SK-N-SH treated with all-trans-retinoic acid at 6 μM for 48 hours (cell line): ENCODE measurements at regions not wholly inside any gene's neighbourhood (a gene's known extent, or its start where the extent isn't known, plus 50 kb on each side); places are given as distances from the start of the nearest gene placed in this dataset.

Source experiments
- ATAC-seq: fragments of 200-7000 bp; cut with Tn5 transposase; 3 replicates; pipeline ENCODE4 v1.9.1; 2020; ENCODE audit warnings: mild to moderate bottlenecking, moderate library complexity
- ARNTL ChIP-seq: fragments of 450-650 bp; formaldehyde crosslinking; IDR thresholded peaks from 2 replicates; pipeline ENCODE4 v1.5.0; 2020; ENCODE audit warnings: low read depth, mild to moderate bottlenecking, moderate library complexity, borderline replicate concordance
- BACH2 ChIP-seq: fragments of 250-450 bp; sonication (Bioruptor Pico); IDR thresholded peaks from 2 replicates; pipeline ENCODE4 v1.9.0; 2021; ENCODE audit warnings: mild to moderate bottlenecking, borderline replicate concordance
- CSDC2 ChIP-seq: fragments of 250-450 bp; sonication (Bioruptor Pico); IDR thresholded peaks from 2 replicates; pipeline ENCODE4 v1.5.0; 2020; ENCODE audit warnings: mild to moderate bottlenecking, moderate library complexity
- ESRRG ChIP-seq: fragments of 250-450 bp; sonication (Bioruptor Pico); IDR thresholded peaks from 2 replicates; pipeline ENCODE4 v1.6.1; 2021; ENCODE audit warnings: mild to moderate bottlenecking
- GLIS3 ChIP-seq: fragments of 250-450 bp; sonication (Bioruptor Pico); IDR thresholded peaks from 2 replicates; pipeline ENCODE4 v1.5.0; 2020; ENCODE audit warnings: mild to moderate bottlenecking, moderate library complexity
- OSR1 ChIP-seq: fragments of 250-450 bp; sonication (Bioruptor Pico); IDR thresholded peaks from 2 replicates; pipeline ENCODE4 v1.8.0; 2022; ENCODE audit warnings: moderate library complexity, mild to moderate bottlenecking, inconsistent platforms
- PPARA ChIP-seq: fragments of 250-450 bp; sonication (Bioruptor Pico); IDR thresholded peaks from 2 replicates; pipeline ENCODE4 v1.5.0; 2020; ENCODE audit warnings: mild to moderate bottlenecking, borderline replicate concordance
- RARB ChIP-seq: fragments of 250-450 bp; sonication (Bioruptor Pico); IDR thresholded peaks from 2 replicates; pipeline ENCODE4 v1.8.0; 2021; ENCODE audit warnings: mild to moderate bottlenecking, moderate library complexity
- SNAI2 ChIP-seq: fragments of 250-450 bp; sonication (Bioruptor Pico); IDR thresholded peaks from 2 replicates; pipeline ENCODE4 v1.5.0; 2020; ENCODE audit warnings: mild to moderate bottlenecking, moderate library complexity
- TOX ChIP-seq: fragments of 250-450 bp; sonication (Bioruptor Pico); IDR thresholded peaks from 2 replicates; pipeline ENCODE4 v1.8.0; 2021; ENCODE audit warnings: mild to moderate bottlenecking, moderate library complexity, borderline replicate concordance
- ZC3H10 ChIP-seq: fragments of 250-450 bp; sonication (Bioruptor Pico); IDR thresholded peaks from 2 replicates; pipeline ENCODE4 v1.5.1; 2021; ENCODE audit warnings: mild to moderate bottlenecking, moderate library complexity
- ZFP3 ChIP-seq: fragments of 250-450 bp; sonication (Bioruptor Pico); IDR thresholded peaks from 2 replicates; pipeline ENCODE4 v1.5.0; 2020; ENCODE audit warnings: mild to moderate bottlenecking, moderate library complexity
- ZFP30 ChIP-seq: fragments of 450-650 bp; formaldehyde crosslinking; IDR thresholded peaks from 2 replicates; pipeline ENCODE4 v1.5.0; 2022; ENCODE audit warnings: mild to moderate bottlenecking, moderate library complexity
- ZNF70 ChIP-seq: fragments of 450-650 bp; formaldehyde crosslinking; IDR thresholded peaks from 2 replicates; pipeline ENCODE4 v1.5.0; 2020; ENCODE audit warnings: mild to moderate bottlenecking, moderate library complexity
- ZNF8 ChIP-seq: fragments of 450-650 bp; formaldehyde crosslinking; IDR thresholded peaks from 2 replicates; pipeline ENCODE4 v1.5.0; 2020; ENCODE audit warnings: mild to moderate bottlenecking, moderate library complexity
- TF ChIP-seq, protein P1 (sequence below): fragments of 250-450 bp; sonication (Bioruptor Pico); IDR thresholded peaks from 2 replicates; pipeline ENCODE4 v1.5.1; 2020; ENCODE audit warnings: low read depth, mild to moderate bottlenecking, moderate library complexity
- TF ChIP-seq, protein P2 (sequence below): fragments of 250-450 bp; sonication (Bioruptor Pico); IDR thresholded peaks from 2 replicates; pipeline ENCODE4 v1.5.0; 2020; ENCODE audit warnings: mild to moderate bottlenecking, moderate library complexity
- TF ChIP-seq, protein P3 (sequence below): fragments of 250-450 bp; sonication (Bioruptor Pico); IDR thresholded peaks from 2 replicates; pipeline ENCODE4 v1.8.0; 2020; ENCODE audit warnings: mild to moderate bottlenecking, moderate library complexity, borderline replicate concordance
- TF ChIP-seq, protein P4 (sequence below): fragments of 250-450 bp; sonication (Bioruptor Pico); IDR thresholded peaks from 2 replicates; pipeline ENCODE4 v1.5.1; 2021; ENCODE audit warnings: mild to moderate bottlenecking, moderate library complexity

DNA sequence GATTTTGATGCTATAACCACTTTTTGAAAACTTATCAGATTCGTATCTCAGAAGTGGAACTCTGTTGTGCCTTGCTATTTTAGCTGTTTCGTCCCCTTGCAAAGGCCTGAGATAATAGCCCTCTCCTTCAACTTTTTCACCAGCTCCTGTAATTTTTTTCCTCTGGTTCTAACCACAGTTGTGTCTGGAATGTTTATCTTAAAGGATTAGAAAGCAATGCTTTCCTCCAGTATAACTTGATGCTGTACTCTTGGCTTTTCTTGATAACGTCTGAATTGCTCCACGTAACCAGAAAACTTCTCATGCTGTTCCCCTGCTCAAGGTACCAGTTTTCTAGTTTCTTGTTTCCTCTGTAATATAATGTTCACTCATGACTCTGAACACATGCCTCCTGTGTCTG is 209.4 kb downstream of the DTWD2 start:
- no peak for TF ChIP-seq ZFP3 (CRISPR knock-in tag)
- no peak for TF ChIP-seq OSR1
- TF ChIP-seq ARNTL (CRISPR knock-in tag), result no peak
- TF ChIP-seq ZC3H10 (CRISPR knock-in tag), result no peak
- TF ChIP-seq, protein P1, sequence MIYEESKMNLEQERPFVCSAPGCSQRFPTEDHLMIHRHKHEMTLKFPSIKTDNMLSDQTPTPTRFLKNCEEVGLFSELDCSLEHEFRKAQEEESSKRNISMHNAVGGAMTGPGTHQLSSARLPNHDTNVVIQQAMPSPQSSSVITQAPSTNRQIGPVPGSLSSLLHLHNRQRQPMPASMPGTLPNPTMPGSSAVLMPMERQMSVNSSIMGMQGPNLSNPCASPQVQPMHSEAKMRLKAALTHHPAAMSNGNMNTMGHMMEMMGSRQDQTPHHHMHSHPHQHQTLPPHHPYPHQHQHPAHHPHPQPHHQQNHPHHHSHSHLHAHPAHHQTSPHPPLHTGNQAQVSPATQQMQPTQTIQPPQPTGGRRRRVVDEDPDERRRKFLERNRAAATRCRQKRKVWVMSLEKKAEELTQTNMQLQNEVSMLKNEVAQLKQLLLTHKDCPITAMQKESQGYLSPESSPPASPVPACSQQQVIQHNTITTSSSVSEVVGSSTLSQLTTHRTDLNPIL (CRISPR knock-in tag), result no peak
- TF ChIP-seq, all 23 proteins: peak for 0
- ATAC-seq, result no peak

DNA sequence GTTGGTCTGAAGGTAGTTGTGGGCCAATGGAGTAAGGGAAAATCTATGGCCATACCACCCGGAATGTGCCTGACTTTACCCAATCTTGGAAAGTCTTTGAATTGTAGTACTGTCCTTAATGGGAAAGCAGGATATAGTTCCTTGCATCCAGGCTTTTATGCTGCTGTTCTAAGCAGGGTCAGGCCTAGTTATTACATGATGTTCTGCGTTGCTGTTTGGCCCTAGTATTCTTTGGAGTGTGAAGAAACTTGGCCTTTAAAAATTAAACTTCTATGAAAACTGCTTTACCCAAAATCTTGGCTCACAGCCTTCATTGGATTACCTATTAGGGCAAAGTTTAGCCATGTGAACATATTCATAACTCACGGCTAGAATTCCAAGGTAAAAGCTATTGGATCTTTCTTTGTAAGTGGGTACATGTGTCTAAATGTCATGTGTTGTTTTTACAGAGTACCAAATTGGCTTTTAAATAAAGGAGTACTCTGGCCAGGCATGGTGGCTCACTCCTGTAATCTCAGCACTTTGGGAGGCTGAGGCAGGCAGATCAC is 211.1 kb downstream of the DTWD2 start:
- no peak for ATAC-seq
- TF ChIP-seq ZC3H10 (CRISPR knock-in tag) (no peak), SNAI2 (CRISPR knock-in tag) (no peak), OSR1 (no peak), GLIS3 (no peak), CSDC2 (no peak), ARNTL (CRISPR knock-in tag) (no peak), ZFP30 (CRISPR knock-in tag) (no peak), ZFP3 (CRISPR knock-in tag) (no peak), RARB (CRISPR knock-in tag) (no peak), PPARA (CRISPR knock-in tag) (no peak), ZNF70 (CRISPR knock-in tag) (no peak), ZNF8 (CRISPR knock-in tag) (no peak), BACH2 (CRISPR knock-in tag) (no peak), TOX (no peak), ESRRG (CRISPR knock-in tag) (no peak)
- TF ChIP-seq, protein P2, sequence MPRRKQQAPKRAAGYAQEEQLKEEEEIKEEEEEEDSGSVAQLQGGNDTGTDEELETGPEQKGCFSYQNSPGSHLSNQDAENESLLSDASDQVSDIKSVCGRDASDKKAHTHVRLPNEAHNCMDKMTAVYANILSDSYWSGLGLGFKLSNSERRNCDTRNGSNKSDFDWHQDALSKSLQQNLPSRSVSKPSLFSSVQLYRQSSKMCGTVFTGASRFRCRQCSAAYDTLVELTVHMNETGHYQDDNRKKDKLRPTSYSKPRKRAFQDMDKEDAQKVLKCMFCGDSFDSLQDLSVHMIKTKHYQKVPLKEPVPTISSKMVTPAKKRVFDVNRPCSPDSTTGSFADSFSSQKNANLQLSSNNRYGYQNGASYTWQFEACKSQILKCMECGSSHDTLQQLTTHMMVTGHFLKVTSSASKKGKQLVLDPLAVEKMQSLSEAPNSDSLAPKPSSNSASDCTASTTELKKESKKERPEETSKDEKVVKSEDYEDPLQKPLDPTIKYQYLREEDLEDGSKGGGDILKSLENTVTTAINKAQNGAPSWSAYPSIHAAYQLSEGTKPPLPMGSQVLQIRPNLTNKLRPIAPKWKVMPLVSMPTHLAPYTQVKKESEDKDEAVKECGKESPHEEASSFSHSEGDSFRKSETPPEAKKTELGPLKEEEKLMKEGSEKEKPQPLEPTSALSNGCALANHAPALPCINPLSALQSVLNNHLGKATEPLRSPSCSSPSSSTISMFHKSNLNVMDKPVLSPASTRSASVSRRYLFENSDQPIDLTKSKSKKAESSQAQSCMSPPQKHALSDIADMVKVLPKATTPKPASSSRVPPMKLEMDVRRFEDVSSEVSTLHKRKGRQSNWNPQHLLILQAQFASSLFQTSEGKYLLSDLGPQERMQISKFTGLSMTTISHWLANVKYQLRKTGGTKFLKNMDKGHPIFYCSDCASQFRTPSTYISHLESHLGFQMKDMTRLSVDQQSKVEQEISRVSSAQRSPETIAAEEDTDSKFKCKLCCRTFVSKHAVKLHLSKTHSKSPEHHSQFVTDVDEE (CRISPR knock-in tag), result no peak
- TF ChIP-seq, protein P3, sequence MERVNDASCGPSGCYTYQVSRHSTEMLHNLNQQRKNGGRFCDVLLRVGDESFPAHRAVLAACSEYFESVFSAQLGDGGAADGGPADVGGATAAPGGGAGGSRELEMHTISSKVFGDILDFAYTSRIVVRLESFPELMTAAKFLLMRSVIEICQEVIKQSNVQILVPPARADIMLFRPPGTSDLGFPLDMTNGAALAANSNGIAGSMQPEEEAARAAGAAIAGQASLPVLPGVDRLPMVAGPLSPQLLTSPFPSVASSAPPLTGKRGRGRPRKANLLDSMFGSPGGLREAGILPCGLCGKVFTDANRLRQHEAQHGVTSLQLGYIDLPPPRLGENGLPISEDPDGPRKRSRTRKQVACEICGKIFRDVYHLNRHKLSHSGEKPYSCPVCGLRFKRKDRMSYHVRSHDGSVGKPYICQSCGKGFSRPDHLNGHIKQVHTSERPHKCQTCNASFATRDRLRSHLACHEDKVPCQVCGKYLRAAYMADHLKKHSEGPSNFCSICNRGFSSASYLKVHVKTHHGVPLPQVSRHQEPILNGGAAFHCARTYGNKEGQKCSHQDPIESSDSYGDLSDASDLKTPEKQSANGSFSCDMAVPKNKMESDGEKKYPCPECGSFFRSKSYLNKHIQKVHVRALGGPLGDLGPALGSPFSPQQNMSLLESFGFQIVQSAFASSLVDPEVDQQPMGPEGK (CRISPR knock-in tag), result no peak

DNA sequence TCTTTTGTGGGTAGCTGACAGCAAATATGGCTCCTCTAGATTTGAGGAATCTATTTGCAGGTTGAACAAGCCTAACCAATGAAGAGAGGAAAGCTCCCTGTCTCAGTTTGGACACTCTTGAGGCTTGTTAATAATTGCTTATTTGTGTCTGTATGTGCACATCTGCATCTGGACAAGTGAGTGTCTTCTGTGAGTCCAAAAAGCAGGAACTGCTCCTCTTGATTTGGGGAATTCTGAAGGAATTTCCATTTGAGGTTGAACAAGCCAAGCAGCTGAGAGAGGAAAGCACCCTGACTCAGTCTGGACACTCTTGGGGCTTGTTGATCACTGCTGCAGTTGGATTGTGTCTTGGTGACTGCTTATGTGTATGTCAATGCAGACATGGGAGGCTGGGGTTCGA is 211.6 kb downstream of the DTWD2 start:
- ATAC-seq, result no peak
- TF ChIP-seq ZNF70 (CRISPR knock-in tag), result no peak
- TF ChIP-seq, protein P2 (CRISPR knock-in tag), result no peak
- no peak for TF ChIP-seq ZNF8 (CRISPR knock-in tag)
- no peak for TF ChIP-seq TOX
- no peak for TF ChIP-seq SNAI2 (CRISPR knock-in tag)
- TF ChIP-seq CSDC2, result no peak
- TF ChIP-seq ZC3H10 (CRISPR knock-in tag), result no peak
- TF ChIP-seq, protein P4, sequence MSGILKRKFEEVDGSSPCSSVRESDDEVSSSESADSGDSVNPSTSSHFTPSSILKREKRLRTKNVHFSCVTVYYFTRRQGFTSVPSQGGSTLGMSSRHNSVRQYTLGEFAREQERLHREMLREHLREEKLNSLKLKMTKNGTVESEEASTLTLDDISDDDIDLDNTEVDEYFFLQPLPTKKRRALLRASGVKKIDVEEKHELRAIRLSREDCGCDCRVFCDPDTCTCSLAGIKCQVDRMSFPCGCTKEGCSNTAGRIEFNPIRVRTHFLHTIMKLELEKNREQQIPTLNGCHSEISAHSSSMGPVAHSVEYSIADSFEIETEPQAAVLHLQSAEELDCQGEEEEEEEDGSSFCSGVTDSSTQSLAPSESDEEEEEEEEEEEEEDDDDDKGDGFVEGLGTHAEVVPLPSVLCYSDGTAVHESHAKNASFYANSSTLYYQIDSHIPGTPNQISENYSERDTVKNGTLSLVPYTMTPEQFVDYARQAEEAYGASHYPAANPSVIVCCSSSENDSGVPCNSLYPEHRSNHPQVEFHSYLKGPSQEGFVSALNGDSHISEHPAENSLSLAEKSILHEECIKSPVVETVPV (CRISPR knock-in tag), result no peak
